ENCODE measurements at regions not wholly inside any gene's neighbourhood (a gene's known extent, or its start where the extent isn't known, plus 50 kb on each side); places are given as distances from the start of the nearest gene placed in this dataset.

- H3K27me3 Mint-ChIP-seq (ENCODE audit: unreplicated experiment), result no peaks in the 10 kb centered on the region
- H3K4me1 Mint-ChIP-seq (ENCODE audit: unreplicated experiment), result no peaks in the 10 kb centered on the region
- peak; percentile 42 for TF ChIP-seq CTCF (IDR thresholded peaks at IDR 0.05)
- peaks cover 3% of the 10 kb centered on the region for H3K9me3 Mint-ChIP-seq (ENCODE audit: unreplicated experiment)
- no peak overlapping the region for H3K4me3 Mint-ChIP-seq (ENCODE audit: unreplicated experiment)
- H3K36me3 Mint-ChIP-seq (ENCODE audit: unreplicated experiment), result no peaks in the 10 kb centered on the region
- no peak for DNase-seq (ENCODE audit: extremely low spot score, unreplicated experiment)
- H3K27ac Mint-ChIP-seq (ENCODE audit: unreplicated experiment), result no peak overlapping the region
Observed at GRCh38 chr6:912871-913835, 220.2 kb upstream of the EXOC2 start.

GRCh38 chr6:907928-908327 is 215.0 kb upstream of the EXOC2 start:
- no peak overlapping the region for H3K4me3 Mint-ChIP-seq (ENCODE audit: unreplicated experiment)
- no peak for DNase-seq (ENCODE audit: extremely low spot score, unreplicated experiment)
- H3K27ac Mint-ChIP-seq (ENCODE audit: unreplicated experiment), result no peak overlapping the region
- peaks cover 5% of the 10 kb centered on the region for H3K27me3 Mint-ChIP-seq (ENCODE audit: unreplicated experiment)
- H3K4me1 Mint-ChIP-seq (ENCODE audit: unreplicated experiment), result no peaks in the 10 kb centered on the region
- no peaks in the 10 kb centered on the region for H3K36me3 Mint-ChIP-seq (ENCODE audit: unreplicated experiment)
- TF ChIP-seq CTCF (IDR thresholded peaks at IDR 0.05), result no peak
- no peaks in the 10 kb centered on the region for H3K9me3 Mint-ChIP-seq (ENCODE audit: unreplicated experiment)

GRCh38 chr6:906920-907319 is 214.0 kb upstream of the EXOC2 start:
- no peak overlapping the region for H3K4me3 Mint-ChIP-seq (ENCODE audit: unreplicated experiment)

GRCh38 chr6:905556-905955 is 212.6 kb upstream of the EXOC2 start:
- no peaks in the 10 kb centered on the region for H3K4me1 Mint-ChIP-seq (ENCODE audit: unreplicated experiment)
- no peaks in the 10 kb centered on the region for H3K36me3 Mint-ChIP-seq (ENCODE audit: unreplicated experiment)
- TF ChIP-seq CTCF (IDR thresholded peaks at IDR 0.05), result no peak
- DNase-seq (ENCODE audit: extremely low spot score, unreplicated experiment), result no peak
- peaks cover 5% of the 10 kb centered on the region for H3K27me3 Mint-ChIP-seq (ENCODE audit: unreplicated experiment)
- no peak overlapping the region for H3K4me3 Mint-ChIP-seq (ENCODE audit: unreplicated experiment)
- no peaks in the 10 kb centered on the region for H3K9me3 Mint-ChIP-seq (ENCODE audit: unreplicated experiment)
- H3K27ac Mint-ChIP-seq (ENCODE audit: unreplicated experiment), result no peak overlapping the region

More at GRCh38 chr6:906920-907319, 214.0 kb upstream of the EXOC2 start:
- no peak for DNase-seq (ENCODE audit: extremely low spot score, unreplicated experiment)
- Mint-ChIP-seq H3K27me3 (ENCODE audit: unreplicated experiment) (peaks cover 5% of the 10 kb centered on the region), H3K9me3 (ENCODE audit: unreplicated experiment) (no peaks in the 10 kb centered on the region), H3K27ac (ENCODE audit: unreplicated experiment) (no peak overlapping the region), H3K4me1 (ENCODE audit: unreplicated experiment) (no peaks in the 10 kb centered on the region), H3K36me3 (ENCODE audit: unreplicated experiment) (no peaks in the 10 kb centered on the region)
- no peak for TF ChIP-seq CTCF (IDR thresholded peaks at IDR 0.05)

GRCh38 chr6:904994-905393 is 212.1 kb upstream of the EXOC2 start:
- Mint-ChIP-seq H3K36me3 (ENCODE audit: unreplicated experiment) (no peaks in the 10 kb centered on the region), H3K27me3 (ENCODE audit: unreplicated experiment) (peaks cover 5% of the 10 kb centered on the region), H3K4me3 (ENCODE audit: unreplicated experiment) (no peak overlapping the region), H3K9me3 (ENCODE audit: unreplicated experiment) (no peaks in the 10 kb centered on the region), H3K27ac (ENCODE audit: unreplicated experiment) (no peak overlapping the region), H3K4me1 (ENCODE audit: unreplicated experiment) (no peaks in the 10 kb centered on the region)
- no peak for DNase-seq (ENCODE audit: extremely low spot score, unreplicated experiment)
- TF ChIP-seq CTCF (IDR thresholded peaks at IDR 0.05), result no peak

Data from osteocyte (in vitro differentiated cells).